ENCODE measurements at regions not wholly inside any gene's neighbourhood (a gene's known extent, or its start where the extent isn't known, plus 50 kb on each side); places are given as distances from the start of the nearest gene placed in this dataset.

- ATAC-seq (ENCODE audit: low FRiP score) (no peak), DNase-seq (ENCODE audit: low spot score) (no peak)
- no peak for TF ChIP-seq CTCF (IDR thresholded peaks at IDR 0.05)
Measured at GRCh38 chr7:94169682-94170081, 165.5 kb upstream of the BET1 start.

- DNase-seq (ENCODE audit: low spot score) = no peak
- ATAC-seq (ENCODE audit: low FRiP score) = no peak
- no peak for TF ChIP-seq CTCF (IDR thresholded peaks at IDR 0.05)
Measured at GRCh38 chr7:94170836-94171235, 166.7 kb upstream of the BET1 start.

GRCh38 chr7:94173436-94173835, 169.3 kb upstream of the BET1 start:
- DNase-seq (ENCODE audit: low spot score) = no peak
- ATAC-seq (ENCODE audit: low FRiP score) = no peak
- TF ChIP-seq CTCF (IDR thresholded peaks at IDR 0.05) = no peak

GRCh38 chr7:94174375-94174774, 170.2 kb upstream of the BET1 start:
- DNase-seq (ENCODE audit: low spot score) (no peak), ATAC-seq (ENCODE audit: low FRiP score) (no peak)

DNA sequence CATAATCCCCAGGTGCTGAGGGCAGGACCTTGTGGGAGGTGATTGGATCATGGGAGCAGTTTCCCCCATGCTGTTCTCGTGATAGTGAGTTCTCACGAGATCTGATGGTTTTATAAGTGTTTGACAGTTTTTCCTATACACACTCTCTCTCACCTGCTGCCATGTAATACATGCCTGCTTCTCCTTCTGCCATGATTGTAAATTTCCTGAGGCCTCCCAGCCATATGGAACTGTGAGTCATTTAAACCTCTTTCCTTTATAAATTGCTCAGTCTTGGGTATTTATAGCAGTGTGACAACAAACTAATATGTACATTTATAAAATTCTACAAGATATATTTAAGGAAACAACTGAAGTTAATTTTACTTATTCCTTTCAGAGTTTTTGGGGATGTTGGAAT, 170.8 kb upstream of the BET1 start:
- no peak for TF ChIP-seq CTCF (IDR thresholded peaks at IDR 0.05)
- ATAC-seq (ENCODE audit: low FRiP score) (no peak), DNase-seq (ENCODE audit: low spot score) (no peak)

More at GRCh38 chr7:94174375-94174774, 170.2 kb upstream of the BET1 start:
- no peak for TF ChIP-seq CTCF (IDR thresholded peaks at IDR 0.05)

DNA sequence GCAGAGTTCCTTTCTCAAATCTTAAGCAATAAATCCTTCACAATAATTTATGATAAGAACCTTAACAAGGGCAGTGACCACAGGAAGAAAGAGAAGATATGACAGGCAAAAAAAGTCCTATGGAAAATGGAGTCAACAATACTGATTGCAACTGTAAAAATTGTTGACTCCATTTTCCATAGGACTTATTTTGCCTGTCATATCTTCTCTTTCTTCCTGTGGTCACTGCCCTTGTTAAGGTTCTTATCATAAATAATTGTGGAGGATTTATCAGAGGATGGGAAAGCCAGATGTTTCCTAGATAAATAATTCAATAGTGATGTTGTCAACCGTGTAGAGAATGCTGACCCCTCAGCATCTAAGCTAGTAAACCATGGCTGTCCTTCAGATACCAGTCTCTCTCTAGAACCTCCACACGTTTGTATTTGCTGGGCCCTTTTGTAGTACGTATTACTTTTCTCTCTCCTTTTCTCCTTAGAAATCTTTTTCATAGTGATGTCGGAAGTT, 172.6 kb upstream of the BET1 start:
- no peak for TF ChIP-seq CTCF (IDR thresholded peaks at IDR 0.05)
- no peak for ATAC-seq (ENCODE audit: low FRiP score)
- no peak for DNase-seq (ENCODE audit: low spot score)

- ATAC-seq (ENCODE audit: low FRiP score) (no peak), DNase-seq (ENCODE audit: low spot score) (no peak)
- no peak for TF ChIP-seq CTCF (IDR thresholded peaks at IDR 0.05)
Measured at GRCh38 chr7:94177441-94177840, 173.3 kb upstream of the BET1 start.

Measured in omental fat pad (tissue), 3 donors.